ENCODE measurements at regions not wholly inside any gene's neighbourhood (a gene's known extent, or its start where the extent isn't known, plus 50 kb on each side); places are given as distances from the start of the nearest gene placed in this dataset.

DNA sequence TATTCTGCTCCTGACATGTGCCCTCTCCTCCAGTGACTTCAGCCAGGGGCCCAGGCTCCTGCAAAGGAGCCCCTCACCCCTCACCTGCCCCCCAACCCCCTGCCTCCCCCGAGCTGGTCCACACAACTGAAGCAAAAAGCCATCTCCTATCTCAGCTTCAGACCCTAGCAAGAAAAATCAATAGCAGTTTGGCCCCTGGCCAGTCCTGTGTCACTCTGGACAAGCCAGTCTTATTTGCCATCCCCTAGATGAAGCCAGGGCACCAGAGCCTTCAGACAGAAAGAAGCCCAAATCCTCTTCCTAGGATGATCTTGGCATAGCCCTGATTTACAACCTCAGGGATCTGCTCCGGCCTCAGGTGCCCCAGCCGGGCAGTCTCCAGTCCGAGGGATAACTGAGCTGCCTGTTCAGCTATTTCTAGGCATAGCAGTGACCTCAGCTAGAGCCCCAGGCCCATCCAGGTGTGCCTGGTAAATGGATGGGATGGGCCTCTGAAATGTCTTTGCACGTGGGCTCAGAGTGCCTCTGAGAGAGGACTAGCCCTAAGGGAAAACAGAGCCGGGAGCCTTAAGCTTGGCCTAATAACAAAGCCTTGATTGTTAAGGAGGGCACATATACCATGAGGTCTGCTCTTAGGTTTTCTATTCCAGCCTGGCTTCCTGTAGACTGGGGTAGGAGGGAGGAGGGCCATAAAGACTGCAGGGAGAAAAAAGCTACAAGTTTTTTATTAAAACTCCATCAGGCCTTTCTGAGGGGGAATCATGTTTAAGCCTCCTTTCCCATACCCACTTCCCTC is 242.0 kb downstream of the SHQ1 start:
- no peaks in the 10 kb centered on the region for H3K9me3 Mint-ChIP-seq
- intact Hi-C loops (cut with micrococcal nuclease), result no loop called here
- H3K27ac Mint-ChIP-seq, result no peak overlapping the region
- no peaks in the 10 kb centered on the region for H3K36me3 Mint-ChIP-seq (ENCODE audit: low read depth)
- ATAC-seq (ENCODE audit: low read depth) (no peak), DNase-seq (no peak)
- ChIA-PET CTCF (no interaction called here), POLR2A (no interaction called here)
- no peak overlapping the region for H3K4me3 Mint-ChIP-seq
- TF ChIP-seq, protein P1, sequence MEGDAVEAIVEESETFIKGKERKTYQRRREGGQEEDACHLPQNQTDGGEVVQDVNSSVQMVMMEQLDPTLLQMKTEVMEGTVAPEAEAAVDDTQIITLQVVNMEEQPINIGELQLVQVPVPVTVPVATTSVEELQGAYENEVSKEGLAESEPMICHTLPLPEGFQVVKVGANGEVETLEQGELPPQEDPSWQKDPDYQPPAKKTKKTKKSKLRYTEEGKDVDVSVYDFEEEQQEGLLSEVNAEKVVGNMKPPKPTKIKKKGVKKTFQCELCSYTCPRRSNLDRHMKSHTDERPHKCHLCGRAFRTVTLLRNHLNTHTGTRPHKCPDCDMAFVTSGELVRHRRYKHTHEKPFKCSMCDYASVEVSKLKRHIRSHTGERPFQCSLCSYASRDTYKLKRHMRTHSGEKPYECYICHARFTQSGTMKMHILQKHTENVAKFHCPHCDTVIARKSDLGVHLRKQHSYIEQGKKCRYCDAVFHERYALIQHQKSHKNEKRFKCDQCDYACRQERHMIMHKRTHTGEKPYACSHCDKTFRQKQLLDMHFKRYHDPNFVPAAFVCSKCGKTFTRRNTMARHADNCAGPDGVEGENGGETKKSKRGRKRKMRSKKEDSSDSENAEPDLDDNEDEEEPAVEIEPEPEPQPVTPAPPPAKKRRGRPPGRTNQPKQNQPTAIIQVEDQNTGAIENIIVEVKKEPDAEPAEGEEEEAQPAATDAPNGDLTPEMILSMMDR (IDR thresholded peaks at IDR 0.05), result no peak
- H3K27me3 Mint-ChIP-seq, result peaks cover 15% of the 10 kb centered on the region
- H3K4me1 Mint-ChIP-seq, result no peaks in the 10 kb centered on the region

GRCh38 chr3:72604328-72604727 is 243.9 kb downstream of the SHQ1 start:
- ChIA-PET POLR2A (no interaction called here), CTCF (no interaction called here)
- Mint-ChIP-seq H3K4me3 (no peak overlapping the region), H3K27ac (no peak overlapping the region), H3K9me3 (no peaks in the 10 kb centered on the region), H3K36me3 (ENCODE audit: low read depth) (no peaks in the 10 kb centered on the region), H3K27me3 (peaks cover 22% of the 10 kb centered on the region), H3K4me1 (no peaks in the 10 kb centered on the region)
- DNase-seq (no peak), ATAC-seq (ENCODE audit: low read depth) (no peak)
- TF ChIP-seq, protein P1 (IDR thresholded peaks at IDR 0.05), result no peak
- intact Hi-C loops (cut with micrococcal nuclease), result no loop called here

DNA sequence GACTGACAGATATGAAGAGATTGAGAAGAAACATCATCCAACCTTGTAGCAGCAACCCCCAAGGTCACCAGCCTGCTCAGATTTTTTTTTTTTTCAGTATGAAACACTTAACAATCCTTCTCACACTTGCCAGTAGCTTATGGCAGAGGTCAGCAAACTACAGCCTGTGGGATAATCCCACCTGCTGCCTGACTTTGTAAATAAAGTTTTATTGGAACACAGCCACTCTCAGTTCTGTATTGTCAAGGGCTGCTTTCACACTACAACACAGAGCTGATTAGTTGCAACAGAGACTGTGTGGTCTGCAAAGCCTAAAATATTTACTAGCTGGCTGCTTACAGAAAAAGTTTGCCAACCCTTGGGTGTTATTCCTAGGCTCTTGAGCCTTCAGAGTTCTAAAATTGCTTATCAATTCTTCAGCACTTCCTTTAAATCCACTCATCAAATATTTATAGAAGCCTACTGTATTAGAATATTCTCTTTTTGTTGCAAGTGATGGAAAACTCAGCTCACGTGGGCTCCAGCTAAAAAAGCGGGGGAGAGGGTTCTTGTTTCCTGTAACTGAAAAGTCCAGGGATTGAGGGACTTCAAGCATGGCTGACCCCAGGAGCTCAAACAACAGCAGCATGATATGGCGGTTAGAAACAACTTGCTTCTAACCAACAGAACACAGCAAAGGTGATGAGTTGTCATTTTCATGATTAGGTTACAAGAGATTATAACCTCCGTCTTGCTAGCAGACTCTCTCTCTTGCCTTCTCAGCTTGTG is 246.1 kb downstream of the SHQ1 start:
- Mint-ChIP-seq H3K4me3 (no peak overlapping the region), H3K27me3 (peaks cover 26% of the 10 kb centered on the region), H3K27ac (no peak overlapping the region), H3K36me3 (ENCODE audit: low read depth) (no peaks in the 10 kb centered on the region), H3K4me1 (no peaks in the 10 kb centered on the region), H3K9me3 (no peaks in the 10 kb centered on the region)
- intact Hi-C loops (cut with micrococcal nuclease), result no loop called here
- DNase-seq (no peak), ATAC-seq (ENCODE audit: low read depth) (no peak)
- ChIA-PET CTCF (no interaction called here), POLR2A (interaction anchor here (0.7 kb wide), 1 partner anchor 160 kb away, joined by 4 read pairs; no protein-coding TSS in a partner anchor)
- TF ChIP-seq, protein P1 (IDR thresholded peaks at IDR 0.05), result no peak

GRCh38 chr3:72601060-72601459 is 247.2 kb downstream of the SHQ1 start:
- Mint-ChIP-seq H3K4me3 (no peak overlapping the region), H3K36me3 (ENCODE audit: low read depth) (no peaks in the 10 kb centered on the region), H3K27me3 (peaks cover 31% of the 10 kb centered on the region), H3K27ac (no peak overlapping the region), H3K9me3 (no peaks in the 10 kb centered on the region), H3K4me1 (no peaks in the 10 kb centered on the region)
- POLR2A ChIA-PET, result no interaction called here
- no peak for DNase-seq
- TF ChIP-seq, protein P1 (IDR thresholded peaks at IDR 0.05), result no peak
- no peak for ATAC-seq (ENCODE audit: low read depth)
- CTCF ChIA-PET, result no interaction called here
- intact Hi-C loops (cut with micrococcal nuclease), result no loop called here

DNA sequence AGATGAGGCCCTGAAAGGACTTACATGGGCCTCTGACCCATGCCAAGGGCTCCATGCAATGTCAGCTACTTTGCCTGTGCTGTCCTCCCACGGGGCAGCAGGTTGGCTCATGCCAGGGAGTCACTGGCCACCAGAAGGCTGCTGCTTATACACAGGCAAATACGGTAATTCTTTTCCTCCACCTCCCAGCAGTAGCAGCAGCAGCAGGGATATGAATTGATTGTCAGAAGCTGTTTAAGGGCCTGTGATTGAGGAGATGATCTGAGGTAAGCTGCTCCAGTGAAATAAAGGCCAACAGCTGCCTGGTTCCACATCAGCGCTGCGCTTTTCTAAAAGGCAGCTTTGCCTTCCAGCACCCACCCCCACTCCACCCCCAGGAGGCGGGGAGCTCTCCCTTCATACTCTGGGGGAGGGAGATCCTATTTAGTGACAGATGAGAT is 250.5 kb downstream of the SHQ1 start:
- no peak for ATAC-seq (ENCODE audit: low read depth)
- Mint-ChIP-seq H3K27me3 (peaks cover 26% of the 10 kb centered on the region), H3K4me1 (no peaks in the 10 kb centered on the region), H3K36me3 (ENCODE audit: low read depth) (no peaks in the 10 kb centered on the region), H3K4me3 (no peak overlapping the region), H3K9me3 (no peaks in the 10 kb centered on the region), H3K27ac (no peak overlapping the region)
- TF ChIP-seq, protein P1 (IDR thresholded peaks at IDR 0.05), result no peak
- DNase-seq, result no peak
- ChIA-PET POLR2A (no interaction called here), CTCF (no interaction called here)
- intact Hi-C loops (cut with micrococcal nuclease), result no loop called here
